Calu3 (cell line): ENCODE measurements at regions not wholly inside any gene's neighbourhood (a gene's known extent, or its start where the extent isn't known, plus 50 kb on each side); places are given as distances from the start of the nearest gene placed in this dataset.

Source experiments
- BruUV-seq: library from RNA; stranded (reverse); fragments of 400-500 nt; replicated peaks from 2 replicates; lab custom pipeline; 2021; lab: Mats Ljungman, UMichigan
- CTCF ChIA-PET: fragments of 300-600 bp; sonication (Branson Sonifier 250); formaldehyde crosslinking; loops from one replicate; lab custom pipeline; 2022; ENCODE audit warnings: antibody characterized with exemption; lab: Charles Lee
- DNase-seq: peaks from one replicate; pipeline ENCODE4 v3.0.0; 2022
- H3K27ac Mint-ChIP-seq: one replicate; pipeline ENCODE4 v1.8.0; 2022; ENCODE audit warnings: mixed read lengths; ENCODE audit not compliant: unreplicated experiment
- H3K27me3 Mint-ChIP-seq: one replicate; pipeline ENCODE4 v1.8.0; 2022; ENCODE audit warnings: mixed read lengths; ENCODE audit not compliant: unreplicated experiment
- H3K36me3 Mint-ChIP-seq: one replicate; pipeline ENCODE4 v1.8.0; 2022; ENCODE audit warnings: mild to moderate bottlenecking, moderate library complexity, mixed read lengths; ENCODE audit not compliant: insufficient read depth, unreplicated experiment
- H3K4me1 Mint-ChIP-seq: one replicate; pipeline ENCODE4 v1.8.0; 2022; ENCODE audit warnings: mild to moderate bottlenecking, low read depth, mixed read lengths; ENCODE audit not compliant: unreplicated experiment
- H3K4me3 Mint-ChIP-seq: one replicate; pipeline ENCODE4 v1.8.0; 2022; ENCODE audit warnings: mild to moderate bottlenecking, low read depth, moderate library complexity, mixed read lengths; ENCODE audit not compliant: unreplicated experiment
- H3K9me3 Mint-ChIP-seq: one replicate; pipeline ENCODE4 v1.8.0; 2022; ENCODE audit warnings: low read depth, mixed read lengths; ENCODE audit not compliant: unreplicated experiment
- CTCF ChIP-seq: fragments of 200-600 bp; IDR thresholded peaks from one replicate; pipeline ENCODE4 v1.8.0; 2022; ENCODE audit warnings: antibody characterized with exemption; ENCODE audit not compliant: unreplicated experiment
- intact Hi-C: fragments of 100-400 bp; cut with micrococcal nuclease; formaldehyde crosslinking; loops from one replicate; pipeline ENCODE4 v1.10.0; 2022; ENCODE audit not compliant: unreplicated experiment

GRCh38 chr22:49616356-49617231, 211.1 kb downstream of the BRD1 start:
- Mint-ChIP-seq H3K4me3 (no peak overlapping the region), H3K27me3 (peaks cover 52% of the 10 kb centered on the region), H3K4me1 (no peaks in the 10 kb centered on the region), H3K9me3 (no peaks in the 10 kb centered on the region), H3K36me3 (no peaks in the 10 kb centered on the region), H3K27ac (no peak overlapping the region)
- no TSS peak for BruUV-seq
- intact Hi-C loops = no loop called here
- CTCF ChIA-PET = no interaction called here
- no peak for DNase-seq
- no peak for TF ChIP-seq CTCF

GRCh38 chr22:49614966-49615965, 212.4 kb downstream of the BRD1 start:
- no peaks in the 10 kb centered on the region for H3K9me3 Mint-ChIP-seq
- CTCF ChIA-PET = no interaction called here
- H3K36me3 Mint-ChIP-seq = no peaks in the 10 kb centered on the region
- H3K27me3 Mint-ChIP-seq = peaks cover 39% of the 10 kb centered on the region
- H3K4me3 Mint-ChIP-seq = no peak overlapping the region
- no TSS peak for BruUV-seq
- no peak for TF ChIP-seq CTCF
- no peak for DNase-seq
- H3K4me1 Mint-ChIP-seq = no peaks in the 10 kb centered on the region
- intact Hi-C loops = no loop called here
- no peak overlapping the region for H3K27ac Mint-ChIP-seq

GRCh38 chr22:49613511-49614270, 214.0 kb downstream of the BRD1 start:
- Mint-ChIP-seq H3K36me3 (no peaks in the 10 kb centered on the region), H3K4me3 (no peak overlapping the region), H3K27ac (no peak overlapping the region), H3K27me3 (peaks cover 23% of the 10 kb centered on the region), H3K4me1 (no peaks in the 10 kb centered on the region), H3K9me3 (no peaks in the 10 kb centered on the region)
- CTCF ChIA-PET = interaction anchor here (0.7 kb wide), 1 partner anchor 1297 kb away, joined by 5 read pairs; no protein-coding TSS in a partner anchor
- intact Hi-C loops = no loop called here
- TF ChIP-seq CTCF = no peak
- no peak for DNase-seq
- no TSS peak for BruUV-seq

GRCh38 chr22:49613108-49613507, 214.6 kb downstream of the BRD1 start:
- no TSS peak for BruUV-seq
- no peak for TF ChIP-seq CTCF
- no peak overlapping the region for H3K27ac Mint-ChIP-seq
- CTCF ChIA-PET = interaction anchor here (0.5 to 0.7 kb wide), 2 partner anchors 230 to 1296 kb away, joined by 4 to 5 read pairs; no protein-coding TSS in a partner anchor
- no peak for DNase-seq
- H3K36me3 Mint-ChIP-seq = no peaks in the 10 kb centered on the region
- peaks cover 23% of the 10 kb centered on the region for H3K27me3 Mint-ChIP-seq
- no peaks in the 10 kb centered on the region for H3K9me3 Mint-ChIP-seq
- intact Hi-C loops = no loop called here
- no peaks in the 10 kb centered on the region for H3K4me1 Mint-ChIP-seq
- no peak overlapping the region for H3K4me3 Mint-ChIP-seq
